Psoas muscle (tissue), 7 donors: ENCODE measurements at regions not wholly inside any gene's neighbourhood (a gene's known extent, or its start where the extent isn't known, plus 50 kb on each side); places are given as distances from the start of the nearest gene placed in this dataset.

Experiments
- ATAC-seq, 4 donors: fragments of 200-7000 bp; cut with Tn5 transposase; one replicate each; pipeline ENCODE4 v1.9.1; 2020; ENCODE audit warnings: moderate library complexity in 3 of 4, mild to moderate bottlenecking in 2 of 4
- DNase-seq, 2 donors: peaks; one replicate each; pipeline ENCODE4 v3.0.0-alpha.2; 2020
- H3K27ac ChIP-seq: fragments of 200-600 bp; one replicate; pipeline ENCODE4 v1.8.0; 2022
- H3K27me3 ChIP-seq, 3 donors: fragments of 200-600 bp in 1 of 3; one replicate each; pipeline versions ENCODE4 v1.6.1 to v1.8.0; 2013 to 2022; ENCODE audit warnings: low read length in 2 of 3, mild to moderate bottlenecking in 2 of 3, moderate library complexity in 1 of 3; ENCODE audit not compliant: insufficient read depth in 3 of 3
- H3K36me3 ChIP-seq, 2 donors: fragments of 200-600 bp in 1 of 2; one replicate each; pipeline versions ENCODE4 v1.6.1 to v1.8.0; 2013 to 2022; ENCODE audit warnings: low read depth in 1 of 2, mild to moderate bottlenecking in 1 of 2, moderate library complexity in 1 of 2; ENCODE audit not compliant: insufficient read depth in 1 of 2
- H3K4me1 ChIP-seq: fragments of 200-600 bp; one replicate; pipeline ENCODE4 v1.8.0; 2022
- H3K4me3 ChIP-seq: fragments of 200-600 bp; one replicate; pipeline ENCODE4 v1.8.0; 2022; ENCODE audit warnings: mild to moderate bottlenecking
- H3K9me3 ChIP-seq: fragments of 200-600 bp; one replicate; pipeline ENCODE4 v1.8.0; 2022
- CTCF ChIP-seq: fragments of 200-600 bp; IDR thresholded peaks from one replicate; pipeline ENCODE4 v1.8.0; 2022; ENCODE audit warnings: antibody characterized with exemption
- WGBS, 3 donors: extraction: QIAGEN DNeasy Blood & Tissue Kit; methylation state at CpG; one replicate each; pipeline versions ENCODE4 v1.1.6 to v1.1.7; 2013; 5-methylcytosine and 5-hydroxymethylcytosine counted together
- intact Hi-C, 2 donors: fragments of 100-400 bp; cut with DNase I; formaldehyde crosslinking; loops; one replicate each; pipeline versions ENCODE4 v1.11.0 to v1.14.2; 2022
- donor health status: healthy with polysubstance abuse.
- donor health status: DM: no; HTN: no; CAD: no; lungs with moderate emphysema.
- donor health status: Bipolar disorder and iron deficiency.
- donor health status: healthy.
- donor health status: DM: yes; HTN: yes; CAD: no.
- donor health status: DM: no; HTN: no; CAD: no.
- donor health status: DM: yes; HTN: yes; CAD: no.

- Histone ChIP-seq H3K4me1 (no peaks in the 10 kb centered on the region), H3K27me3 (no peaks in the 10 kb centered on the region), H3K4me3 (no peak overlapping the region), H3K27ac (no peak overlapping the region), H3K9me3 (no peaks in the 10 kb centered on the region), H3K36me3 (no peaks in the 10 kb centered on the region)
- 78 to 82% (median 82%) methylated on average over 11 of the region's 11 CpGs for WGBS, 3 donors
- intact Hi-C loops, result no loop called here
- DNase-seq, result no peak
- ATAC-seq, result no peak
- no peak for TF ChIP-seq CTCF
Measured at GRCh38 chr4:27568236-27568951, 707.8 kb downstream of the STIM2 start.

- no peak for TF ChIP-seq CTCF
- no peak for ATAC-seq
- H3K9me3 ChIP-seq, result no peaks in the 10 kb centered on the region
- H3K27me3 ChIP-seq, result no peaks in the 10 kb centered on the region
- DNase-seq, result no peak
- H3K4me3 ChIP-seq, result no peak overlapping the region
- H3K36me3 ChIP-seq, result no peaks in the 10 kb centered on the region
- intact Hi-C loops, result no loop called here
- H3K4me1 ChIP-seq, result no peaks in the 10 kb centered on the region
- H3K27ac ChIP-seq, result no peak overlapping the region
- WGBS, 3 donors, result 69 to 81% (median 69%) methylated on average over 2 of the region's 2 CpGs
Measured at GRCh38 chr4:27568952-27569319, 708.3 kb downstream of the STIM2 start.

- H3K36me3 ChIP-seq, result no peaks in the 10 kb centered on the region
- DNase-seq (no peak), ATAC-seq (no peak)
- H3K9me3 ChIP-seq, result no peaks in the 10 kb centered on the region
- intact Hi-C loops, result no loop called here
- WGBS, 3 donors, result 63 to 75% (median 73%) methylated on average over 5 of the region's 5 CpGs
- H3K27me3 ChIP-seq, result no peaks in the 10 kb centered on the region
- no peak overlapping the region for H3K4me3 ChIP-seq
- no peak for TF ChIP-seq CTCF
- no peaks in the 10 kb centered on the region for H3K4me1 ChIP-seq
- no peak overlapping the region for H3K27ac ChIP-seq
Measured at GRCh38 chr4:27574743-27575142, 714.1 kb downstream of the STIM2 start.

GRCh38 chr4:27577951-27578350 lies 717.3 kb downstream of the STIM2 start:
- ATAC-seq (no peak), DNase-seq (no peak)
- WGBS, 3 donors, result 94 to 98% (median 94%) methylated on average over 2 of the region's 2 CpGs
- Histone ChIP-seq H3K27me3 (no peaks in the 10 kb centered on the region), H3K4me1 (no peaks in the 10 kb centered on the region), H3K27ac (no peak overlapping the region), H3K4me3 (no peak overlapping the region), H3K36me3 (no peaks in the 10 kb centered on the region), H3K9me3 (no peaks in the 10 kb centered on the region)
- intact Hi-C loops, result no loop called here
- TF ChIP-seq CTCF, result no peak

- DNase-seq (no peak), ATAC-seq (no peak)
- Histone ChIP-seq H3K4me1 (no peaks in the 10 kb centered on the region), H3K27ac (no peak overlapping the region), H3K36me3 (no peaks in the 10 kb centered on the region), H3K4me3 (no peak overlapping the region), H3K27me3 (no peaks in the 10 kb centered on the region), H3K9me3 (no peaks in the 10 kb centered on the region)
- intact Hi-C loops, result no loop called here
- no peak for TF ChIP-seq CTCF
- 50 to 53% (median 53%) methylated on average over 6 of the region's 6 CpGs for WGBS, 3 donors
Measured at GRCh38 chr4:27592738-27593137, 732.1 kb downstream of the STIM2 start.
